Natural killer cell treated with Interleukin-12 subunit alpha and Interleukin-12 subunit beta and Interleukin-15 and Interleukin-18, amount 100 ng/mL, for 72 hours (primary cell): ENCODE measurements at regions not wholly inside any gene's neighbourhood (a gene's known extent, or its start where the extent isn't known, plus 50 kb on each side); places are given as distances from the start of the nearest gene placed in this dataset.

Experiments
- ATAC-seq, 2 donors: fragments of 150-1000 bp; cut with Tn5 transposase in 1 of 2; sonication (Bioruptor Pico), chemical (Tn5 transposase) in 1 of 2; 2 replicates each; pipeline ENCODE4 v1.10.0; 2021
- DNase-seq: peaks from one replicate; pipeline ENCODE4 v3.0.0; 2022; ENCODE audit warnings: low spot score
- H3K27ac Mint-ChIP-seq, 2 donors: 1 replicate in 1 of 2; 2 replicates in 1 of 2; pipeline ENCODE4 v1.8.0; 2022; ENCODE audit warnings: mixed read lengths in 2 of 2, mild to moderate bottlenecking in 1 of 2, moderate library complexity in 1 of 2
- H3K27me3 Mint-ChIP-seq, 2 donors: 1 replicate in 1 of 2; 2 replicates in 1 of 2; pipeline ENCODE4 v1.8.0; 2022; ENCODE audit warnings: mixed read lengths in 2 of 2
- H3K36me3 Mint-ChIP-seq: one replicate; pipeline ENCODE4 v1.8.0; 2022; ENCODE audit warnings: mixed read lengths
- H3K4me1 Mint-ChIP-seq, 2 donors: 1 replicate in 1 of 2; 2 replicates in 1 of 2; pipeline ENCODE4 v1.8.0; 2022; ENCODE audit warnings: low read depth in 2 of 2, mixed read lengths in 2 of 2, mild to moderate bottlenecking in 1 of 2
- H3K4me3 Mint-ChIP-seq: one replicate; pipeline ENCODE4 v1.8.0; 2022; ENCODE audit warnings: mixed read lengths
- H3K9me3 Mint-ChIP-seq: 2 replicates; pipeline ENCODE4 v1.8.0; 2022; ENCODE audit warnings: mixed read lengths

DNA sequence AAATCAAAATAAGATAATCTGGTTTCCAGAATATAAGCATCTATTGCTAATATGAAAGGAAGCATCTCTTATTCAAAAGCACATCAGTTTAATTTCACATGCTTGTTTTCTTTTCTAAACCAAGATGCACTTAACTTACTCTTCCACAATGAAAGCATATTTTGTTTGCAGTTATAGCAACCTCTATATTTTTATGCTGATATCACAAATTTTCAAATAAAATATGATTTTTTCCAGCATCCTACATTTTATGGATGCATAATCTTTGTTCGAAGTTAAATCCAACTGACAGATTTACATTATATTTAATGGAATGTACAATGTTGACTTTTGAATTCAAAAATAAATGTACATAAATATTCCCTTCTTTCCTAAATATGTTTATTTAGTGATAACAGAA lies 978.3 kb upstream of the B3GALT2 start:
- Mint-ChIP-seq H3K9me3 (peaks cover 5% of the 10 kb centered on the region), H3K4me1 (no peaks in the 10 kb centered on the region), H3K36me3 (no peaks in the 10 kb centered on the region), H3K27me3 (no peaks in the 10 kb centered on the region), H3K4me3 (no peak overlapping the region), H3K27ac (no peak overlapping the region)
- ATAC-seq (no peak), DNase-seq (no peak)

DNA sequence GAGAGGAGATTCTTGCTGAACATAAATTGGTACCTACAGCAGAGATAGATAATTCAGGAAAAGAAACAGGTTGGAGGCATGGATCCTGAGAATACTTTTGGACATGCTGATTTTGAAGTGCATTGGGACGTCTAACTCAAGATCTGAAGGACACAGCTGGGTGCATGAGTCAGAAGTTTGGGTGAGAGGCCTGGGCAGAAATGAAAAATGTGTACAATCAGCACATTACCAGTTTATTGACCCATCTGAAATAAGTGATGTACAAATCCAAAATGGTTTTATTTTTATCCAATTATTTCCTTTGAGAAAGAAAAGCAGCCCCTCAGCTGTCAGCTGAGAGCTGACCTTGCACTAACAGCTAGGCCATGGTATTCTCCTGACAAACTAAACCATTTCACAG lies 975.2 kb upstream of the B3GALT2 start:
- Mint-ChIP-seq H3K9me3 (peaks cover 11% of the 10 kb centered on the region), H3K27ac (no peak overlapping the region), H3K36me3 (no peaks in the 10 kb centered on the region), H3K27me3 (no peaks in the 10 kb centered on the region), H3K4me3 (no peak overlapping the region), H3K4me1 (no peaks in the 10 kb centered on the region)
- no peak for DNase-seq
- ATAC-seq: no peak

DNA sequence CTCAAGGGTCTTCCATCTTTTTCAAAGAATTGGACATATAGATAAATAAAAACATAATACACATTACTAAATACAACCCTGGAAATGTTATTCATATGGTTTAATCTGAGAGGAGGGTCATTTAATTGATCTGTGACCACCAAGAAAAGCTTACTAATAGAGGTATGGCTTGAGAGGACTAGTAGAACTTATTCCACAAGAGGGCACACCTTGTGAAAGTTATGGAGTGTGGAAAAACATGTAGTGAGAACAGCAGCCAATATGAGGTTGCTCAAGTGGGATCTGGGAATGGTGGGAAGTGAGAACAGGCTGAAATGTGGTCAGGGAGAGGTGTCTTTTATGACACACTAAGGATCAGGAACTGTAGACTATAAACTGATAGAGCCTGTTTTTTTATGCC lies 973.5 kb upstream of the B3GALT2 start:
- Mint-ChIP-seq H3K36me3 (no peaks in the 10 kb centered on the region), H3K27me3 (no peaks in the 10 kb centered on the region), H3K4me1 (no peaks in the 10 kb centered on the region), H3K27ac (no peak overlapping the region), H3K9me3 (peaks cover 13% of the 10 kb centered on the region), H3K4me3 (no peak overlapping the region)
- no peak for DNase-seq
- ATAC-seq: no peak

- Mint-ChIP-seq H3K27me3 (no peaks in the 10 kb centered on the region), H3K36me3 (no peaks in the 10 kb centered on the region), H3K27ac (no peak overlapping the region), H3K4me3 (no peak overlapping the region), H3K9me3 (peaks cover 11% of the 10 kb centered on the region), H3K4me1 (peaks cover 2 to 4% of the 10 kb centered on the region in 2 donors)
- no peak for DNase-seq
- ATAC-seq: no peak
Observed at GRCh38 chr1:194155962-194156361, 969.5 kb upstream of the B3GALT2 start.

DNA sequence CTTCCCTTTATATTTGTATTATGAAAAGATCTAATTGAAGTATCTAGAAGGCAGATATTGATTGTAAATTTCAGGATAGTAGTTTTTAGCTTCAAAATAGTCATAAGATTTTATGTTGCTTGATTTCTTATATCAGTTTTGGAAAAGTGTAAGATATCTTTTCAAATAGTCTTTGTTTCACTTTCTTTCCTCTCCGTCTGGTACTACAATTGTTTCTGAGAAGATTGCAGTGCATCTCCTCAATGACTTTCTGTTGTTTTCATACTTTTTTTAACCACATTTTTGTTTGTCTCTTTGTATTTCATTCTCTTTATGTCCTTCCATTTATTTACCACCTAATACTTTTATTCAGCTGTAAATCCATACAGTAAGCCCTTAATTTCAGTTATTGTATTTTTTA lies 964.6 kb upstream of the B3GALT2 start:
- ATAC-seq (no peak), DNase-seq (no peak)
- peaks cover 3% of the 10 kb centered on the region for H3K9me3 Mint-ChIP-seq
- peaks cover 2 to 5% of the 10 kb centered on the region in 2 donors for H3K4me1 Mint-ChIP-seq
- H3K36me3 Mint-ChIP-seq: no peaks in the 10 kb centered on the region
- no peaks in the 10 kb centered on the region for H3K27me3 Mint-ChIP-seq
- H3K27ac Mint-ChIP-seq: no peak overlapping the region
- H3K4me3 Mint-ChIP-seq: peak overlapping the region; percentile 57

DNA sequence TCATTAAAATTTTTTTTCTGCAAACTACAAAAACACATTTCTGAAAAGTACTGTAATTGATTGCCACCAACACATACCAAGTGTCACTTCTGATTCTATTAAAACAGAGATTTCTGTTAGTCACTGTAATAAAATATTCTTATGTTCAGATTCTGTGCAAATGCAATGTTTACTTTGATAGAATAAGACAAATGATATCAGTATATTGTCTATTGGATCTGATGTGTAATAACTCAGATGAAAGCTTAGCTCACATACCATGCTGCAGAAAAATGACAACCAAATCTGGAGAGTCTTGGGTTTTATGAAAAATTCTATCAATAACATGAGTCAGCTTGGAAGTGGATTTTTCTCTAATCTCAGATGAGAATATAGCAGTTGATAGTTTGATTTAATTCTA lies 963.8 kb upstream of the B3GALT2 start:
- no peaks in the 10 kb centered on the region for H3K27me3 Mint-ChIP-seq
- H3K4me1 Mint-ChIP-seq: peaks cover 2 to 5% of the 10 kb centered on the region in 2 donors
- H3K9me3 Mint-ChIP-seq: peaks cover 3% of the 10 kb centered on the region
- ATAC-seq (no peak), DNase-seq (no peak)
- H3K27ac Mint-ChIP-seq: no peak overlapping the region
- H3K4me3 Mint-ChIP-seq: no peak overlapping the region
- H3K36me3 Mint-ChIP-seq: no peaks in the 10 kb centered on the region

DNA sequence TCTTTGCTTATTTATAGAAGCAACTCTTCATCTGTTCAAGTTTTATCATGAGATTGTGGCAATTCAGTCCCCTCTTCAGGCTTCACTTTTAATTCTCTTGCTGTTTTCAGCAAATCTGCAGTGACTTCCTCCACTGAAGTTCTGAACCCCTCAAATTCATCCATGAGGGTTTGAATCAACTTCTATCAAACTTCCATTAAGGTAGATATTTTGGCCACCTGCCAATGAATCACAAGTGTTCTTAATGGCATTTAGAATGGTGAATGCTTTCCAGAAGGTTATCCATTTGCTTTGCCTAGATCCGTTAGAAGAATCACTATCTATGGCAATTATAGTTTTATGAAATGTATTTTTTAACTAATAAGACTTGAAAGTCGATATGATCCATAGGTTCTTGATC lies 946.7 kb upstream of the B3GALT2 start:
- ATAC-seq: no peak
- Mint-ChIP-seq H3K4me1 (no peaks in the 10 kb centered on the region), H3K27me3 (no peaks in the 10 kb centered on the region), H3K9me3 (no peaks in the 10 kb centered on the region), H3K27ac (no peak overlapping the region), H3K4me3 (no peak overlapping the region), H3K36me3 (no peaks in the 10 kb centered on the region)
- DNase-seq: no peak

DNA sequence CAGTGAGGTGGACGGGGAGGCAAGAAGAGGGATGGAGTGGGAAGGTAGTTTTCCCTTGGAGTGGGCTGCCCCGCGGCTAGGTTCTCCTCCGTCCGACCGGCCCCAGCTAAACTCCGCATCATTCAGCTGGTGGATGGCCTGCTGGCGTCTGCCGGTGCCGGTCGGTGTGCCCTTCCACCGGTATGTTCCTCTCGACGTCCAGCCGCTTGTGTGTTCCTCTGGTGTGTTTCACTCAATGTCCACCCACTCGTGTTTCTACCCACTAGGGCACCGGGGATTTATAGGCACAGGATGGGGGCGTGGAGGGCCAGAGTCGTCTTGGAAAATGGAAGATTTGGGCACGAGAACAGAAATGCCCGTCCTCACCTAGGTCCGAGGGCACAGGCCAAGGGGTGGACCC lies 931.7 kb upstream of the B3GALT2 start:
- DNase-seq (no peak), ATAC-seq (no peak)
- H3K27ac Mint-ChIP-seq: no peak overlapping the region
- H3K9me3 Mint-ChIP-seq: no peaks in the 10 kb centered on the region
- H3K27me3 Mint-ChIP-seq: no peaks in the 10 kb centered on the region
- no peaks in the 10 kb centered on the region for H3K36me3 Mint-ChIP-seq
- no peak overlapping the region for H3K4me3 Mint-ChIP-seq
- no peaks in the 10 kb centered on the region for H3K4me1 Mint-ChIP-seq

DNA sequence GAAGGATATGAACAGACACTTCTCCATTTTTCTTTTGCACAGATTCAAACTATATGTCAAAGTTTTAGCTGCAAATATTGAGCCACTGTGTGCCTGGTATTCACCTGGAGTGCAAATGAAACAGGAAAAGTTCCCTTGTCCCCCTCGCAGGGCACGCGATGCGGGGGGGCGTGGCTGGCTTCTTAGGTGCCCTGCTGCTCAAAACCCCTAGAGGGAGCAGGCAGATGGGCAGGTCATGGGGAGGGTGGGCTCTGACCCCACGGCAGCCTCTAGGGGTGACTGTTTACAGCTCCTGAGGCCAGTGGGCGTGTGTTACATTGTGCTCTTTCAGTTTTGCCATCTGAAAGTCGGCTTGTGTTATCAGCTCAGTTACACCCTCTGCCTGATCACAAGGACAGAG lies 931.2 kb upstream of the B3GALT2 start:
- DNase-seq (no peak), ATAC-seq (no peak)
- Mint-ChIP-seq H3K27ac (no peak overlapping the region), H3K4me1 (no peaks in the 10 kb centered on the region), H3K36me3 (no peaks in the 10 kb centered on the region), H3K4me3 (no peak overlapping the region), H3K27me3 (no peaks in the 10 kb centered on the region), H3K9me3 (no peaks in the 10 kb centered on the region)

GRCh38 chr1:194114288-194114687 lies 927.9 kb upstream of the B3GALT2 start:
- Mint-ChIP-seq H3K36me3 (no peaks in the 10 kb centered on the region), H3K27ac (no peak overlapping the region), H3K9me3 (no peaks in the 10 kb centered on the region), H3K4me1 (no peaks in the 10 kb centered on the region), H3K27me3 (no peaks in the 10 kb centered on the region), H3K4me3 (no peak overlapping the region)
- ATAC-seq (no peak), DNase-seq (no peak)

DNA sequence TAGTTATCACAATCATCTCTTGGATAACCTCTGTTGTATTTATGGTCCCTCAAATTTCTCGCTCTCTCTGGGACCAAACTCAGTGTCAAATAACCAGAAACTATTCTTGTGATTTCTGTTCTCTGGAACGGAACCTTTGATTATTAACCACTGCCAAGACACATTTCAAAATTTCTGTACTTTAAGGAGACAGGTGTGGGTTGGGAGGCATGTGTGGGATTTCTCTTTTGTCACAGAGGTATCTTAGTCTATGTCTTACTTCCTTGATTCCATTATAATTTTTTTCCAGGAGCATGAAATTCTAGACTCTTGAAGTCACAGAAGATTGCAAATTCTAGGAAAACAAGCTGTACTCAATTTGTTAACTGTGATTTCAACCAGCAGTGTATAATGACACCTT lies 919.0 kb upstream of the B3GALT2 start:
- DNase-seq (no peak), ATAC-seq (no peak)
- Mint-ChIP-seq H3K4me3 (no peak overlapping the region), H3K27ac (no peak overlapping the region), H3K36me3 (no peaks in the 10 kb centered on the region), H3K27me3 (no peaks in the 10 kb centered on the region), H3K4me1 (no peaks in the 10 kb centered on the region), H3K9me3 (peaks cover 7% of the 10 kb centered on the region)

- ATAC-seq: peak in 1 of 2 donors; percentile 53
Observed at GRCh38 chr1:194104247-194104844, 917.9 kb upstream of the B3GALT2 start.

GRCh38 chr1:194103516-194104246 lies 917.3 kb upstream of the B3GALT2 start:
- Mint-ChIP-seq H3K9me3 (peaks cover 7% of the 10 kb centered on the region), H3K36me3 (no peaks in the 10 kb centered on the region), H3K4me3 (no peak overlapping the region), H3K4me1 (no peaks in the 10 kb centered on the region), H3K27me3 (no peaks in the 10 kb centered on the region), H3K27ac (no peak overlapping the region)
- DNase-seq (no peak), ATAC-seq (peak; percentile 27 to 53)

More at GRCh38 chr1:194104247-194104844, 917.9 kb upstream of the B3GALT2 start:
- no peak overlapping the region for H3K27ac Mint-ChIP-seq
- DNase-seq: no peak
- no peaks in the 10 kb centered on the region for H3K36me3 Mint-ChIP-seq
- no peak overlapping the region for H3K4me3 Mint-ChIP-seq
- H3K9me3 Mint-ChIP-seq: peaks cover 7% of the 10 kb centered on the region
- H3K27me3 Mint-ChIP-seq: no peaks in the 10 kb centered on the region
- H3K4me1 Mint-ChIP-seq: no peaks in the 10 kb centered on the region

DNA sequence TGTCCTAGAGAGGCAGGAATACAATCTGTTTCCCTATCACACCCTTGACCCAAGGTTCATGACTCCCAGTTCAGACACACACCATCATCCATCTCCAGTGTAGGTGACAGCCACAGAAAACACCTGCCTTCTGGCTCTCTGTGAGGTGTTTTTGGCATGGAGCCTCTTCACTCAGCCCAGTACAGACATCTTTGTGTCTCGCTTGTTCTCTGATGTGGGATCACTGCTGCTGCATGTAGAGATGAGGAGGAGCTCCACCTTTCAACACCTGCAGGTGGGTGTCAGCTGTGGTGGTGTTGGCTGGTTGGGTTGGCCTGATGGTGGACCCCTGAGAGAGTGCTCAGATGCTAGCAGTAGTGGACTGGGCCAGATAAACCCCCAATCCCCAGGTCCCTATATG lies 916.7 kb upstream of the B3GALT2 start:
- Mint-ChIP-seq H3K4me3 (no peak overlapping the region), H3K4me1 (no peaks in the 10 kb centered on the region), H3K27ac (no peak overlapping the region), H3K36me3 (no peaks in the 10 kb centered on the region), H3K27me3 (no peaks in the 10 kb centered on the region), H3K9me3 (peaks cover 7% of the 10 kb centered on the region)
- peak in 1 of 2 donors; percentile 43 for ATAC-seq
- DNase-seq: no peak

GRCh38 chr1:194102607-194103006 lies 916.2 kb upstream of the B3GALT2 start:
- no peaks in the 10 kb centered on the region for H3K27me3 Mint-ChIP-seq
- H3K4me3 Mint-ChIP-seq: no peak overlapping the region
- H3K36me3 Mint-ChIP-seq: no peaks in the 10 kb centered on the region
- no peak overlapping the region for H3K27ac Mint-ChIP-seq
- peaks cover 7% of the 10 kb centered on the region for H3K9me3 Mint-ChIP-seq
- ATAC-seq: no peak
- H3K4me1 Mint-ChIP-seq: no peaks in the 10 kb centered on the region
- no peak for DNase-seq
